ENCODE measurements at regions not wholly inside any gene's neighbourhood (a gene's known extent, or its start where the extent isn't known, plus 50 kb on each side); places are given as distances from the start of the nearest gene placed in this dataset.

DNA sequence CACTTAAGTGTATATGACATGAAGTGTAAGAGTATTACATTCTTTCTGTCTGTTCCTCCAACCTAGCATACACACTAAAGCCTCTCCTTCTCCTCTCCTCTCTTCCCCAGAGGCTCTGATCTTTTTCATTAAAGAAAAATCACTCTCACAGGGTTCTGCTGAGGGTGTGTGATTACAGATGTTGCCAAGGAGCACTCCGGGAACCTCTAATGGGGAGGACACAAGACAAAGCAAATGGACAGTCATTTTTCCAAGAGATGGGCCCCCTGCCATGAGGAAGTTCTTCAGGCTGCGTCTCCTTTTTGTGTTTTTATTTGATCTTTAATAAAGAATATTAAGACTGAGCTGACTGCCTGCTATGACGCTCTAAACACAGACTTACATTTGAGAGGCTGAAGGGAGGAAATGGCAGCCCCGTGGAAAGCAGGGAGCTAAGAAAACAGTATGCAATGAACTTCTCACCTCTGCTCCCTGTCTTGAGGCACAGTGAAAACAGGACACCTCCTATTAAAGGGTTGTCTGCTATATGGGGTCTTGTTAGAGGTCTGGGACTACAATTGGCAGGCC is 578.1 kb downstream of the PIK3C3 start:
- Histone ChIP-seq H2AFZ (replicated peaks) (peak overlapping the region; percentile 30), H3K4me1 (peaks cover 9% of the 10 kb centered on the region), H3K9me3 (ENCODE audit: low read depth) (no peaks in the 10 kb centered on the region), H3K79me2 (ENCODE audit: low read depth) (no peaks in the 10 kb centered on the region), H3K27me3 (no peaks in the 10 kb centered on the region), H3F3A (ENCODE audit: low read depth) (no peaks in the 10 kb centered on the region), H3K9ac (no peak overlapping the region), H4K20me1 (ENCODE audit: low read depth) (no peaks in the 10 kb centered on the region), H3K36me3 (no peaks in the 10 kb centered on the region), H3K4me3 (no peak overlapping the region), H3K27ac (no peak overlapping the region), H3K4me2 (no peak overlapping the region)
- Mint-ChIP-seq H3K36me3 (no peaks in the 10 kb centered on the region), H3K4me3 (peak overlapping the region; percentile 52), H3K4me1 (peaks cover 30% of the 10 kb centered on the region), H3K9me3 (no peaks in the 10 kb centered on the region), H3K27me3 (ENCODE audit: insufficient read depth, low read depth) (peaks cover 2% of the 10 kb centered on the region), H3K27ac (peak overlapping the region; percentile 95)
- TF ChIP-seq, protein P1, sequence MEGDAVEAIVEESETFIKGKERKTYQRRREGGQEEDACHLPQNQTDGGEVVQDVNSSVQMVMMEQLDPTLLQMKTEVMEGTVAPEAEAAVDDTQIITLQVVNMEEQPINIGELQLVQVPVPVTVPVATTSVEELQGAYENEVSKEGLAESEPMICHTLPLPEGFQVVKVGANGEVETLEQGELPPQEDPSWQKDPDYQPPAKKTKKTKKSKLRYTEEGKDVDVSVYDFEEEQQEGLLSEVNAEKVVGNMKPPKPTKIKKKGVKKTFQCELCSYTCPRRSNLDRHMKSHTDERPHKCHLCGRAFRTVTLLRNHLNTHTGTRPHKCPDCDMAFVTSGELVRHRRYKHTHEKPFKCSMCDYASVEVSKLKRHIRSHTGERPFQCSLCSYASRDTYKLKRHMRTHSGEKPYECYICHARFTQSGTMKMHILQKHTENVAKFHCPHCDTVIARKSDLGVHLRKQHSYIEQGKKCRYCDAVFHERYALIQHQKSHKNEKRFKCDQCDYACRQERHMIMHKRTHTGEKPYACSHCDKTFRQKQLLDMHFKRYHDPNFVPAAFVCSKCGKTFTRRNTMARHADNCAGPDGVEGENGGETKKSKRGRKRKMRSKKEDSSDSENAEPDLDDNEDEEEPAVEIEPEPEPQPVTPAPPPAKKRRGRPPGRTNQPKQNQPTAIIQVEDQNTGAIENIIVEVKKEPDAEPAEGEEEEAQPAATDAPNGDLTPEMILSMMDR (IDR thresholded peaks at IDR 0.05) = no peak
- TF ChIP-seq EZH2phosphoT487 (IDR thresholded peaks at IDR 0.05) (no peak), EZH2 (IDR thresholded peaks at IDR 0.05) (no peak)
- no peak for DNase-seq (ENCODE audit: low spot score)

GRCh38 chr18:42533616-42534015 is 578.6 kb downstream of the PIK3C3 start:
- no peak overlapping the region for H3K4me3 ChIP-seq
- H3K36me3 Mint-ChIP-seq = no peaks in the 10 kb centered on the region
- no peak for TF ChIP-seq EZH2phosphoT487 (IDR thresholded peaks at IDR 0.05)
- TF ChIP-seq, protein P1 (IDR thresholded peaks at IDR 0.05) = no peak
- no peak for TF ChIP-seq EZH2 (IDR thresholded peaks at IDR 0.05)
- peak overlapping the region; percentile 39 for H3K27ac Mint-ChIP-seq
- no peak for DNase-seq (ENCODE audit: low spot score)
- no peaks in the 10 kb centered on the region for H4K20me1 ChIP-seq (ENCODE audit: low read depth)
- peaks cover 2% of the 10 kb centered on the region for H3K27me3 Mint-ChIP-seq (ENCODE audit: insufficient read depth, low read depth)
- H3K9ac ChIP-seq = no peak overlapping the region
- H3K4me2 ChIP-seq = no peak overlapping the region
- H3K4me3 Mint-ChIP-seq = no peak overlapping the region
- H3K36me3 ChIP-seq = no peaks in the 10 kb centered on the region
- H3K4me1 Mint-ChIP-seq = peaks cover 30% of the 10 kb centered on the region
- peaks cover 9% of the 10 kb centered on the region for H3K4me1 ChIP-seq
- H3K9me3 ChIP-seq (ENCODE audit: low read depth) = no peaks in the 10 kb centered on the region
- H3K27ac ChIP-seq = no peak overlapping the region
- no peaks in the 10 kb centered on the region for H3F3A ChIP-seq (ENCODE audit: low read depth)
- H2AFZ ChIP-seq (replicated peaks) = peak overlapping the region; percentile 30
- H3K79me2 ChIP-seq (ENCODE audit: low read depth) = no peaks in the 10 kb centered on the region
- H3K27me3 ChIP-seq = no peaks in the 10 kb centered on the region
- no peaks in the 10 kb centered on the region for H3K9me3 Mint-ChIP-seq

DNA sequence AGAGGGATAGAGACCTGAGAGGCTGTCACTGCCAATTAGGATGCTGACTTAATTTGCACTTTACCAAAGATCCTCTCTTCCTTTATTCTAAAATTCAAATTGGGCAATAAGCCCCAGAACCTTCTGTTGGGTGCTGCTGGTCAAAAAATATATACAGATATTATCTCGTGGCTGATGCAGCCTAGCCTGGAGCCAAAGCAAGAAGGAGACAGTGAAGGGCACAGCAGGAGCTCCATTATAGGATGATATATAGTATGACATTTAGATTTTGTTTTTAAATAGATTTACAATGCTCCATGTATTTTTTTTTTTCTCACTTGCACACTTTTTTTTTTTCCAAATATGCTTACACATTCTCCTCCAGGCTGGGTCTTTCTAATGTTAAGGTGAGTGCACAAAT is 579.3 kb downstream of the PIK3C3 start:
- no peak overlapping the region for H3K4me2 ChIP-seq
- no peaks in the 10 kb centered on the region for H3F3A ChIP-seq (ENCODE audit: low read depth)
- H4K20me1 ChIP-seq (ENCODE audit: low read depth) = no peaks in the 10 kb centered on the region
- Mint-ChIP-seq H3K36me3 (no peaks in the 10 kb centered on the region), H3K27ac (no peak overlapping the region), H3K4me3 (no peak overlapping the region), H3K9me3 (no peaks in the 10 kb centered on the region), H3K4me1 (peaks cover 30% of the 10 kb centered on the region), H3K27me3 (ENCODE audit: insufficient read depth, low read depth) (peaks cover 2% of the 10 kb centered on the region)
- no peak overlapping the region for H3K4me3 ChIP-seq
- H3K36me3 ChIP-seq = no peaks in the 10 kb centered on the region
- H3K27me3 ChIP-seq = no peaks in the 10 kb centered on the region
- TF ChIP-seq, protein P1 (IDR thresholded peaks at IDR 0.05) = no peak
- TF ChIP-seq EZH2 (IDR thresholded peaks at IDR 0.05) (no peak), EZH2phosphoT487 (IDR thresholded peaks at IDR 0.05) (no peak)
- H3K9me3 ChIP-seq (ENCODE audit: low read depth) = no peaks in the 10 kb centered on the region
- H2AFZ ChIP-seq (replicated peaks) = no peak overlapping the region
- no peaks in the 10 kb centered on the region for H3K79me2 ChIP-seq (ENCODE audit: low read depth)
- no peak overlapping the region for H3K27ac ChIP-seq
- H3K9ac ChIP-seq = no peak overlapping the region
- DNase-seq (ENCODE audit: low spot score) = no peak
- peaks cover 9% of the 10 kb centered on the region for H3K4me1 ChIP-seq

All from neural progenitor cell (in vitro differentiated cells).